ENCODE measurements at regions not wholly inside any gene's neighbourhood (a gene's known extent, or its start where the extent isn't known, plus 50 kb on each side); places are given as distances from the start of the nearest gene placed in this dataset.
A peak's percentile ranks its signal among the peaks of the same experiment; 100 is the strongest.

DNA sequence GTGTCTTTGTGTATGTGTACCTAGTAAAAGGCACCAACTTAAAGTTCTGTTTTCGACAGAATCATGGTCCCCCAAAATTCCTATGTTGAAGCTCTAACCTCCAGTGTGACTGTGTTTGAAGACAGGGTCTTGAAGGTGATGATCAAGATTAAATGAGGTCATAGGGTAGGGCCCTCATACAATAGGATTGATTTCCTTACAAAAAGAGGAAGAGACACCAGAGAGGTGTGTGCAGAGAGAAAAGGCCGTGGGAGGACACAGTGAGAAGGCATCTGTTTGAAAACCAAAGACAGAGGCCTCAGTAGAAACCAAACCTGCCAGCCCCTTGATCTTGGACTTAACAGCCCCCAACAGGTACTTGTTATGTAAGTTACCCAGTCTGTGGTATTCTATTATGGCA is 52.0 kb upstream of the CORO2B start:
- H3K4me3 ChIP-seq = no peak overlapping the region
- CTCF ChIA-PET = interaction anchor here (1.1 to 6.7 kb wide), 3 partner anchors 11 to 27 kb away, joined by 3 to 37 read pairs (median 4); no protein-coding TSS in a partner anchor
- TF ChIP-seq CHD2 (IDR thresholded peaks at IDR 0.05; ENCODE audit: low read length, partially characterized antibody) (no peak), TP53 (CRISPR knock-in tag; IDR thresholded peaks at IDR 0.05) (no peak), NR3C1 (IDR thresholded peaks at IDR 0.05) (no peak), ZFP36 (IDR thresholded peaks at IDR 0.05; ENCODE audit: borderline replicate concordance, partially characterized antibody) (no peak), TFCP2L1 (CRISPR knock-in tag; IDR thresholded peaks at IDR 0.05) (no peak), BHLHE40 (IDR thresholded peaks at IDR 0.05; ENCODE audit: low read depth, low read length) (no peak), E2F6 (IDR thresholded peaks at IDR 0.05; ENCODE audit: borderline replicate concordance, low read depth) (no peak), NFE2L2 (conservative IDR thresholded peaks at IDR 0.05; ENCODE audit: low read length) (no peak), ZC3H11A (IDR thresholded peaks at IDR 0.05) (no peak), SREBF2 (IDR thresholded peaks at IDR 0.05) (no peak), JUNB (IDR thresholded peaks at IDR 0.05) (no peak), HOXA7 (CRISPR knock-in tag; IDR thresholded peaks at IDR 0.05) (no peak), RAD21 (conservative IDR thresholded peaks at IDR 0.05 in 1 of 2, IDR thresholded peaks at IDR 0.05 in 1 of 2) (no peak), KDM1A (IDR thresholded peaks at IDR 0.05; ENCODE audit: low read depth) (no peak), RCOR1 (IDR thresholded peaks at IDR 0.05; ENCODE audit: low read depth, low read length) (no peak), REST (IDR thresholded peaks at IDR 0.05) (no peak)
- TF ChIP-seq, protein P1, sequence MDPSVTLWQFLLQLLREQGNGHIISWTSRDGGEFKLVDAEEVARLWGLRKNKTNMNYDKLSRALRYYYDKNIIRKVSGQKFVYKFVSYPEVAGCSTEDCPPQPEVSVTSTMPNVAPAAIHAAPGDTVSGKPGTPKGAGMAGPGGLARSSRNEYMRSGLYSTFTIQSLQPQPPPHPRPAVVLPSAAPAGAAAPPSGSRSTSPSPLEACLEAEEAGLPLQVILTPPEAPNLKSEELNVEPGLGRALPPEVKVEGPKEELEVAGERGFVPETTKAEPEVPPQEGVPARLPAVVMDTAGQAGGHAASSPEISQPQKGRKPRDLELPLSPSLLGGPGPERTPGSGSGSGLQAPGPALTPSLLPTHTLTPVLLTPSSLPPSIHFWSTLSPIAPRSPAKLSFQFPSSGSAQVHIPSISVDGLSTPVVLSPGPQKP (IDR thresholded peaks at IDR 0.05; ENCODE audit: low read depth, low read length) = no peak
- no peak for ATAC-seq
- POLR2A ChIA-PET = no interaction called here
- 77% methylated on average over 2 of the region's 2 CpGs for WGBS (ENCODE audit: missing lambda C conversion rate)
- H3K4me1 ChIP-seq = peaks cover 15% of the 10 kb centered on the region; the same call in 2 of the 3 replicates
- H3K4me2 ChIP-seq = no peak overlapping the region
- no peak for FAIRE-seq
- H3K9me3 ChIP-seq = peaks cover 9% of the 10 kb centered on the region; the same call in 2 of the 3 replicates
- DNase-seq (ENCODE audit: low read depth in 1 of 2, low spot score in 1 of 2) = no peak
- H3K27ac ChIP-seq = no peak overlapping the region

DNA sequence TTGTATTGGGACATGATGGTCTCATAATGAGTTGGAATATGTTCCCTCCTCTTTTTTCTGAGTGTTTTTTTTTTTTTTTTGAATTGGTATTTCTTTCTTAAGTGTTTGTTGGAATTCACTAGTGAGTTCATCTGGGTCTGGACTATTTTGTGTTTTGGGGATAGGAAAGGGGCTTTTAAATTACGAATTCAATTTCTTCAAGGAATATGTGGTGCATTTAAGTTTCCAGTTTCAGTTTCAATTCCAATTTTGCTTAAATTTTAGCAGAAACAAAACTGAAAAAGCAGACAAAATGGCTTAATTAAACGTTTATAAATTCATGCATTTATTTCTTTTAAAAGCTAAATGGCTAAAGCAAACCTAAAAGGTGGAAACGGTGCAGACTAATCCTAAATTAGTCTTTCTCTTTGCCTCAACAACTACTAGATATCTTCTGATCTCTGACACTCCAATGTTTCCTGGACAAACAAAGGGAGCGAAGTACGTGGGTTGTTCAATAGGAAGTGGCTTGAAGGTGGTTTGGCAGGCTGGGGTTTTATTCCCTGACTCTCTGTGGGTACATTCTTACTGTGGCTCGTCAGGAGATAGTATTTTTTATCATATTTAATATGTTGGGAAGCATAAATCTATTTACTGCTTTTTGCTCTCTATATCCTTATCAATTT is 50.0 kb upstream of the CORO2B start:
- no peak overlapping the region for H3K4me3 ChIP-seq
- WGBS (ENCODE audit: missing lambda C conversion rate) = 16% methylated on average over 6 of the region's 6 CpGs
- peaks cover 15% of the 10 kb centered on the region; the same call in 2 of the 3 replicates for H3K4me1 ChIP-seq
- DNase-seq (ENCODE audit: low read depth in 1 of 2, low spot score in 1 of 2) = no peak
- peaks cover 21% of the 10 kb centered on the region for H3K9me3 ChIP-seq
- peak; percentile 84 for FAIRE-seq
- TF ChIP-seq JUN (IDR thresholded peaks at IDR 0.05) (no peak), GATA3 (IDR thresholded peaks at IDR 0.05; ENCODE audit: borderline replicate concordance) (0 out of 2 replicates have a peak, but pooled peaks have one; percentile 21)
- H3K4me2 ChIP-seq = peak overlapping the region; percentile 40
- POLR2A ChIA-PET = no interaction called here
- CTCF ChIA-PET = interaction anchor here (0.6 kb wide), 1 partner anchor 23 kb away, joined by 3 read pairs; no protein-coding TSS in a partner anchor
- ATAC-seq = 0 out of 6 replicates have a peak, but pooled peaks of 1 of the 2 experiments have one; percentile 30
- H3K27ac ChIP-seq = peak overlapping the region; percentile 0 to 20; a peak in 1 of 6 replicates
